ENCODE measurements at regions not wholly inside any gene's neighbourhood (a gene's known extent, or its start where the extent isn't known, plus 50 kb on each side); places are given as distances from the start of the nearest gene placed in this dataset.
"Not testable (repeated sequence)": the region's sequence is repeated elsewhere in the genome, so short reads cannot be mapped to it uniquely, and the experiment has no call there.

GRCh38 chr5:77909237-77909636 lies 133.1 kb upstream of the TBCA start:
- DNase-seq (ENCODE audit: low spot score) = no peak

- DNase-seq (ENCODE audit: low spot score) = no peak
These were observed 132.6 kb upstream of the TBCA start for GRCh38 chr5:77908787-77909186.

- DNase-seq (ENCODE audit: low spot score) = no peak
These were observed 131.6 kb upstream of the TBCA start for GRCh38 chr5:77907786-77908185.

GRCh38 chr5:77906806-77907205 lies 130.7 kb upstream of the TBCA start:
- DNase-seq (ENCODE audit: low spot score) = no peak

GRCh38 chr5:77904362-77904761 lies 128.2 kb upstream of the TBCA start:
- DNase-seq (ENCODE audit: low spot score) = no peak

GRCh38 chr5:77900691-77901090 lies 124.6 kb upstream of the TBCA start:
- no peak for DNase-seq (ENCODE audit: low spot score)

- DNase-seq (ENCODE audit: low spot score) = no peak
These were observed 122.2 kb upstream of the TBCA start for GRCh38 chr5:77898385-77898784.

GRCh38 chr5:77896338-77896737 lies 120.2 kb upstream of the TBCA start:
- DNase-seq (ENCODE audit: low spot score) = no peak

GRCh38 chr5:77894103-77894502 lies 118.0 kb upstream of the TBCA start:
- DNase-seq (ENCODE audit: low spot score) = not testable (repeated sequence)

- peak; percentile 89 for DNase-seq (ENCODE audit: low spot score)
These were observed 117.2 kb upstream of the TBCA start for GRCh38 chr5:77893225-77893860.

GRCh38 chr5:77892061-77893010 lies 116.2 kb upstream of the TBCA start:
- DNase-seq (ENCODE audit: low spot score) = no peak

- DNase-seq (ENCODE audit: low spot score) = no peak
These were observed 109.4 kb upstream of the TBCA start for GRCh38 chr5:77885519-77885918.

GRCh38 chr5:77882670-77883257 lies 106.6 kb upstream of the TBCA start:
- DNase-seq (ENCODE audit: low spot score) = peak; percentile 19

- DNase-seq (ENCODE audit: low spot score) = no peak
These were observed 105.4 kb upstream of the TBCA start for GRCh38 chr5:77881528-77881927.

- DNase-seq (ENCODE audit: low spot score) = no peak
These were observed 101.6 kb upstream of the TBCA start for GRCh38 chr5:77877516-77878355.

- no peak for DNase-seq (ENCODE audit: low spot score)
These were observed 100.8 kb upstream of the TBCA start for GRCh38 chr5:77876862-77877502.

GRCh38 chr5:77876316-77876715 lies 100.2 kb upstream of the TBCA start:
- DNase-seq (ENCODE audit: low spot score) = no peak

GRCh38 chr5:77874691-77875090 lies 98.6 kb upstream of the TBCA start:
- DNase-seq (ENCODE audit: low spot score) = no peak

- DNase-seq (ENCODE audit: low spot score) = no peak
These were observed 97.1 kb upstream of the TBCA start for GRCh38 chr5:77873239-77873638.

GRCh38 chr5:77871946-77872345 lies 95.8 kb upstream of the TBCA start:
- no peak for DNase-seq (ENCODE audit: low spot score)

GRCh38 chr5:77871016-77871415 lies 94.9 kb upstream of the TBCA start:
- no peak for DNase-seq (ENCODE audit: low spot score)
